ENCODE measurements at regions not wholly inside any gene's neighbourhood (a gene's known extent, or its start where the extent isn't known, plus 50 kb on each side); places are given as distances from the start of the nearest gene placed in this dataset.
"Not testable (repeated sequence)": the region's sequence is repeated elsewhere in the genome, so short reads cannot be mapped to it uniquely, and the experiment has no call there.

GRCh38 chr1:201639391-201639790, 100.5 kb downstream of the NAV1 start:
- no peak for DNase-seq (ENCODE audit: low read depth)

- DNase-seq (ENCODE audit: low read depth), result no peak
Measured at GRCh38 chr1:201639826-201640225, 100.9 kb downstream of the NAV1 start.

- peak; percentile 65 for DNase-seq (ENCODE audit: low read depth)
Measured at GRCh38 chr1:201640624-201641023, 101.7 kb downstream of the NAV1 start.

GRCh38 chr1:201641524-201642253, 102.8 kb downstream of the NAV1 start:
- no peak for DNase-seq (ENCODE audit: low read depth)

GRCh38 chr1:201643835-201644104, 104.8 kb downstream of the NAV1 start:
- DNase-seq (ENCODE audit: low read depth), result no peak

GRCh38 chr1:201644197-201644596, 105.3 kb downstream of the NAV1 start:
- DNase-seq (ENCODE audit: low read depth), result no peak

GRCh38 chr1:201645000-201645399, 106.1 kb downstream of the NAV1 start:
- DNase-seq (ENCODE audit: low read depth), result not testable (repeated sequence)

GRCh38 chr1:201645956-201646355, 107.0 kb downstream of the NAV1 start:
- no peak for DNase-seq (ENCODE audit: low read depth)

GRCh38 chr1:201646411-201647022, 107.6 kb downstream of the NAV1 start:
- DNase-seq (ENCODE audit: low read depth), result no peak

- DNase-seq (ENCODE audit: low read depth), result no peak
Measured at GRCh38 chr1:201647094-201647493, 108.2 kb downstream of the NAV1 start.

- no peak for DNase-seq (ENCODE audit: low read depth)
Measured at GRCh38 chr1:201647722-201648065, 108.8 kb downstream of the NAV1 start.

GRCh38 chr1:201648066-201648906, 109.4 kb downstream of the NAV1 start:
- no peak for DNase-seq (ENCODE audit: low read depth)

GRCh38 chr1:201648907-201649721, 110.2 kb downstream of the NAV1 start:
- no peak for DNase-seq (ENCODE audit: low read depth)

GRCh38 chr1:201649761-201650622, 111.1 kb downstream of the NAV1 start:
- no peak for DNase-seq (ENCODE audit: low read depth)

GRCh38 chr1:201650623-201650933, 111.7 kb downstream of the NAV1 start:
- DNase-seq (ENCODE audit: low read depth), result no peak

- no peak for DNase-seq (ENCODE audit: low read depth)
Measured at GRCh38 chr1:201652181-201652580, 113.3 kb downstream of the NAV1 start.

- DNase-seq (ENCODE audit: low read depth), result no peak
Measured at GRCh38 chr1:201653233-201653632, 114.3 kb downstream of the NAV1 start.

GRCh38 chr1:201653883-201654282, 115.0 kb downstream of the NAV1 start:
- no peak for DNase-seq (ENCODE audit: low read depth)

GRCh38 chr1:201655243-201655642, 116.3 kb downstream of the NAV1 start:
- no peak for DNase-seq (ENCODE audit: low read depth)

- no peak for DNase-seq (ENCODE audit: low read depth)
Measured at GRCh38 chr1:201655910-201656309, 117.0 kb downstream of the NAV1 start.

- DNase-seq (ENCODE audit: low read depth), result no peak
Measured at GRCh38 chr1:201656311-201657032, 117.5 kb downstream of the NAV1 start.

Measured in HS-5 (cell line).